GM21723 (cell line): ENCODE measurements at regions not wholly inside any gene's neighbourhood (a gene's known extent, or its start where the extent isn't known, plus 50 kb on each side); places are given as distances from the start of the nearest gene placed in this dataset.

ENCODE experiments used
- ATAC-seq: cut with Tn5 transposase; IDR thresholded peaks from one replicate; pipeline ENCODE4 v1.9.1; 2021; ENCODE audit warnings: mild to moderate bottlenecking, moderate library complexity; ENCODE audit not compliant: unreplicated experiment

GRCh38 chr9:82367016-82367415, 378.4 kb downstream of the SPATA31D1 start:
- no peak for ATAC-seq

GRCh38 chr9:82367929-82368328, 379.4 kb downstream of the SPATA31D1 start:
- no peak for ATAC-seq

- no peak for ATAC-seq
Observed at GRCh38 chr9:82369251-82369945, 380.8 kb downstream of the SPATA31D1 start.

- ATAC-seq, result no peak
Observed at GRCh38 chr9:82375041-82375440, 386.5 kb downstream of the SPATA31D1 start.

- ATAC-seq, result no peak
Observed at GRCh38 chr9:82376677-82377232, 388.2 kb downstream of the SPATA31D1 start.

GRCh38 chr9:82382887-82383616, 394.5 kb downstream of the SPATA31D1 start:
- ATAC-seq, result no peak

GRCh38 chr9:82385633-82386032, 397.1 kb downstream of the SPATA31D1 start:
- ATAC-seq, result no peak

GRCh38 chr9:82397534-82397933, 409.0 kb downstream of the SPATA31D1 start:
- no peak for ATAC-seq

GRCh38 chr9:82404196-82404870, 415.8 kb downstream of the SPATA31D1 start:
- no peak for ATAC-seq

- ATAC-seq, result no peak
Observed at GRCh38 chr9:82404881-82405280, 416.3 kb downstream of the SPATA31D1 start.

GRCh38 chr9:82406456-82407085, 418.0 kb downstream of the SPATA31D1 start:
- no peak for ATAC-seq

- ATAC-seq, result peak; percentile 96
Observed at GRCh38 chr9:82410306-82410705, 421.7 kb downstream of the SPATA31D1 start.

- no peak for ATAC-seq
Observed at GRCh38 chr9:82410866-82411265, 422.3 kb downstream of the SPATA31D1 start.

- no peak for ATAC-seq
Observed at GRCh38 chr9:82412586-82413305, 424.2 kb downstream of the SPATA31D1 start.

- ATAC-seq, result no peak
Observed at GRCh38 chr9:82417501-82417900, 428.9 kb downstream of the SPATA31D1 start.

GRCh38 chr9:82418334-82418733, 429.8 kb downstream of the SPATA31D1 start:
- ATAC-seq, result no peak

GRCh38 chr9:82419696-82420486, 431.3 kb downstream of the SPATA31D1 start:
- no peak for ATAC-seq

GRCh38 chr9:82421498-82421897, 432.9 kb downstream of the SPATA31D1 start:
- ATAC-seq, result no peak

GRCh38 chr9:82423700-82424099, 435.1 kb downstream of the SPATA31D1 start:
- no peak for ATAC-seq
